ENCODE measurements at regions not wholly inside any gene's neighbourhood (a gene's known extent, or its start where the extent isn't known, plus 50 kb on each side); places are given as distances from the start of the nearest gene placed in this dataset.

DNA sequence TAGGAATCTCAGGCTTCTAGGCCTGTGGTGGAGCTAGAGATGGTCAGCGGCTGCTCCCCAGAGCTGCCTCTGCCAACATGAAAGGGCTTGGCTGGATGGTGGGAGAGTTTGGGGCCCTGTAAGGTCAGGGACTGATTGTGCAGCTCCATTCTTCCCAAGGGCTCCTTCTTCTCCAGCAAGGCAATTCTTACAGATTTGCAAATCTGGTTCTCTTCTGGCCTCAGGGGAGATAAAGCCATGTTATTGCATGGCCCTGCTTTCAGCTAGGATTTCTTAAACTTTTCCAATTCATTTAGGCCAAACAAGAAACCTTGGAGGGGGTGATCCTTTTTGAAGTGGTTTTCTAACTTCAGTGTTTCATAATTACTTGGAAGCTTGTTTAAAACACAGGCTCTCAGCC lies 213.4 kb downstream of the PRDM2 start:
- Histone ChIP-seq H3K79me2 (ENCODE audit: insufficient read depth, low read length) (no peaks in the 10 kb centered on the region), H2AFZ (ENCODE audit: low read length) (no peak overlapping the region), H3K4me1 (ENCODE audit: insufficient read depth, low read length) (no peaks in the 10 kb centered on the region), H4K20me1 (ENCODE audit: insufficient read depth, low read length) (no peaks in the 10 kb centered on the region), H3K36me3 (replicated peaks in 1 of 2; ENCODE audit: control insufficient read depth in 1 of 2, insufficient read depth in 2 of 2, low read length in 2 of 2) (no peaks in the 10 kb centered on the region), H3K4me2 (ENCODE audit: low read depth, low read length) (no peak overlapping the region), H3K27me3 (ENCODE audit: control insufficient read depth in 1 of 2, insufficient read depth in 2 of 2, low read length in 2 of 2) (peaks cover 0 to 26% of the 10 kb centered on the region in 2 experiments; a peak in 3 of 5 replicates), H3K4me3 (replicated peaks in 1 of 3; ENCODE audit: insufficient read depth in 1 of 3, low read depth in 2 of 3, low read length in 3 of 3) (no peak overlapping the region), H3K9ac (ENCODE audit: insufficient read depth, low read depth, low read length) (no peak overlapping the region), H3K27ac (ENCODE audit: extremely low read length, insufficient read depth, low read length) (no peak overlapping the region), H3K9me3 (ENCODE audit: low read length) (no peaks in the 10 kb centered on the region)
- no peak for TF ChIP-seq SNAI1 (CRISPR knock-in tag; IDR thresholded peaks at IDR 0.05; ENCODE audit: borderline replicate concordance)
- in situ Hi-C loops (cut with HindIII; ENCODE audit: extremely low pct_ligation_motif_present, low pct_unique_long_range_greater_than_20kb) (no loop called here), intact Hi-C loops (cut with micrococcal nuclease; ENCODE audit: unreplicated experiment) (no loop called here)
- no TSS peak for BruUV-seq (replicated peaks)
- WGBS (ENCODE audit: low lambda C conversion rate), result no CpG with 5 or more reads among the region's 1 CpG
- ChIA-PET CTCF (ENCODE audit: low intra/inter-chr PET ratio, low total read pairs) (no interaction called here), POLR2A (no interaction called here)
- ATAC-seq (no peak), FAIRE-seq (no peak), DNase-seq (ENCODE audit: low spot score) (no peak)

DNA sequence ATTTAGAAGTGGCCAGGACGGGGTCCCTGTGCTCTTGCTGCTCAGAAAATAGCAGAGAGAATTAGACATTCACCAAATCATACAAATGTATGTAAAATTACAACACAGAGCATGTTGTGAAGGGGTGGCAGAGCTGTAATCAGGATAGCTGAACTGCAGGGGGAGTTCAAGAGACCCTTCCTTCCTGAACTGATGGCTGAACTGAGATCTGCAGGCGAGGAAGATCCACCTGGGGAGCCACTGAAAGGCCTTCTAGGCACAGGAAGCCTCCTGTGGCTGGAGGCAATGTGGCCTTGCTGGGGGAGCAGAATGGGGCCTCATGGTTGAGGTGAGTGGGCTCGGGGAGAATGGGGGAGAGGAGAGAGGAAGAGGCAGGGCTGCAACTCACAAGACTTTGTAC lies 216.5 kb downstream of the PRDM2 start:
- Histone ChIP-seq H3K36me3 (replicated peaks in 1 of 2; ENCODE audit: control insufficient read depth in 1 of 2, insufficient read depth in 2 of 2, low read length in 2 of 2) (no peaks in the 10 kb centered on the region), H3K4me2 (ENCODE audit: low read depth, low read length) (no peak overlapping the region), H3K79me2 (ENCODE audit: insufficient read depth, low read length) (no peaks in the 10 kb centered on the region), H3K9ac (ENCODE audit: insufficient read depth, low read depth, low read length) (no peak overlapping the region), H2AFZ (ENCODE audit: low read length) (no peak overlapping the region), H4K20me1 (ENCODE audit: insufficient read depth, low read length) (no peaks in the 10 kb centered on the region), H3K4me1 (ENCODE audit: insufficient read depth, low read length) (0 out of 2 replicates have a peak, but pooled peaks cover 2% of the 10 kb centered on the region), H3K27me3 (ENCODE audit: control insufficient read depth in 1 of 2, insufficient read depth in 2 of 2, low read length in 2 of 2) (peaks cover 0 to 18% of the 10 kb centered on the region in 2 experiments; a peak in 3 of 5 replicates), H3K4me3 (replicated peaks in 1 of 3; ENCODE audit: insufficient read depth in 1 of 3, low read depth in 2 of 3, low read length in 3 of 3) (no peak overlapping the region), H3K27ac (ENCODE audit: extremely low read length, insufficient read depth, low read length) (no peak overlapping the region), H3K9me3 (ENCODE audit: low read length) (no peaks in the 10 kb centered on the region; the same call in 1 of the 2 replicates)
- no TSS peak for BruUV-seq (replicated peaks)
- ATAC-seq, result no peak
- FAIRE-seq, result no peak
- 2% methylated on average over 3 of the region's 3 CpGs for WGBS (ENCODE audit: low lambda C conversion rate)
- no peak for TF ChIP-seq KDM2A (CRISPR knock-in tag; IDR thresholded peaks at IDR 0.05; ENCODE audit: borderline replicate concordance, low read depth)
- no peak for TF ChIP-seq SIX1 (CRISPR knock-in tag; IDR thresholded peaks at IDR 0.05; ENCODE audit: borderline replicate concordance)
- ChIA-PET CTCF (ENCODE audit: low intra/inter-chr PET ratio, low total read pairs) (no interaction called here), POLR2A (no interaction called here)
- intact Hi-C loops (cut with micrococcal nuclease; ENCODE audit: unreplicated experiment) (no loop called here), in situ Hi-C loops (cut with HindIII; ENCODE audit: extremely low pct_ligation_motif_present, low pct_unique_long_range_greater_than_20kb) (no loop called here)
- no peak for DNase-seq (ENCODE audit: low spot score)
